GM10266 (cell line): ENCODE measurements at regions not wholly inside any gene's neighbourhood (a gene's known extent, or its start where the extent isn't known, plus 50 kb on each side); places are given as distances from the start of the nearest gene placed in this dataset.

Source experiments
- DNase-seq: peaks from one replicate; pipeline ENCODE4 v3.0.0; 2012; ENCODE audit errors: extremely low spot score
- CTCF ChIP-seq: IDR thresholded peaks from 2 replicates; pipeline ENCODE4 v1.5.1; 2012; ENCODE audit warnings: mild to moderate bottlenecking, low read depth; ENCODE audit not compliant: control insufficient read depth, insufficient read depth; ENCODE audit errors: missing control alignments

DNA sequence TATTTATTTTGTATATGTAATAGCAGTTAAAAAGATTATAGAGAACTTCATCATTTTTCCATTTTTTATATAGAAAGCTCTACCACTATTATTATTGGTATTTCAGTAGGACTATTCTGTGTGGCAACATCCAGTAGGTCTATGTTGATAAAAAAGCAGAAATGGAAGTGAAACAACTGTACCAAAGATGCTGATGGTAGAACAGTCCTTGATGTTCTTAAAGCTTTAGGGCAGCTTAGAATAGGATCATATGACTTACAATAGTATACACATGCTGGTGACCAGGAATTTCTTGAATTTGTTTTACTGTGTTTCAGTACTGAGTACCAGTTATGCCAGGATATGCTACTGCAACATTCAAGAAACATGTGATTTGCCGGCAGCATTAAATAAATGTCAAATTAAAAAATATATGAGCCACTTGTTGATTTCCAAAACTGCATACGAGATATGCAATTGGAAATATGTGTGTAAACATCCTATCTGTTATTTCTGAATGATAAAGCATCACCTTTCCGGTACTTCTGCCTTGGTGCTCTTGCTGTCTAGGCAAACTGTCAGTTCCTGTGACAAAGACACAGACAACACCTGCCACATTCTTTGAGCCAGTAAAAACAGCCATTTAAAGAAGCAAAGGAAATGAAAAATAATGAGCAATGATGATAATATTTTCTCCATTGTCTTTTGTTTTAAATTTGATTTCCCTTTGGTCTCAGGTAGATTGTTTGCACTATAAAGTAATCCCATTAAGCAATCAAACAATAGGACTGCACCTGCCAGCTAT is 649.2 kb downstream of the ZPLD1 start:
- DNase-seq, result no peak
- TF ChIP-seq CTCF, result no peak

- no peak for TF ChIP-seq CTCF
- no peak for DNase-seq
These were observed 650.6 kb downstream of the ZPLD1 start for GRCh38 chr3:103085465-103085864.

DNA sequence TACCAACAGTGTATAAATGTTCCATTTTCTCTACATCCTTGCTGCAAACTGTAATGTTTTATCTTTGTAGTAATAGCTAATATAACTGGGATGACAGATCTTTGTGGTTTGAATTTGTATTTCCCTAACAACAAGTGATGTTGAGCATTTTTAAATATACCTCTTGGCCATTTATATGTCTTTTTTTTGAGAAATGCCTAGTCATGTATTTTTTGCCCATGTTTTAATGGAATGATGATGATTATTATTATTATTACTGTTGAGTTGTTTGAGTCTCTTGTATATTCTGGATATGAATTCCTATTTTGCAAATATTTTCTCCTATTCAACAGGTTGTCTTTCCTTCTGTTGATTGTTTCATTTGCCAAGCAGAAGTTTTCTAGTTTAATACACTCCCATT is 654.9 kb downstream of the ZPLD1 start:
- no peak for TF ChIP-seq CTCF
- DNase-seq, result no peak

DNA sequence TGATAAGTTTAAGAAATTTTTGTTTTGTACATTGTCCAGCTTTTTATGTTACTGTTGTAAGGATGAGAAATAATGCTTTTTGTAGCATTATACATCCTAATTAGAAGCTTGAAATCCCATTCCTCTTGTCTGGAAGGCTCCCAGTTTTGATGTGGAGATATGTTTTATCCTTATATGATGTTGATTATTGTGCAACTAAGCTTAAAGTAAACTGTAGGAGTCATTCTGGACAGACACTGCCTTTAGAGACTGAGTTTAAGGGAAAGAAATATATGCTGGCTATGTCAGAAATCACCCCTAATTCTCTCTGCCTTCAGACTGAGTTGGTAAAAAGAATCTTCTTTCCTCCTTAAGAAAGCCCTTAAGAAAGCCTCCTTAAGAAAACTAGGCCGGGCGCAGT is 670.4 kb downstream of the ZPLD1 start:
- DNase-seq, result no peak
- no peak for TF ChIP-seq CTCF

GRCh38 chr3:103112273-103112672 is 677.5 kb downstream of the ZPLD1 start:
- TF ChIP-seq CTCF, result no peak
- DNase-seq, result no peak

- no peak for DNase-seq
- TF ChIP-seq CTCF, result no peak
These were observed 691.3 kb downstream of the ZPLD1 start for GRCh38 chr3:103126115-103126514.

- DNase-seq, result no peak
- TF ChIP-seq CTCF, result no peak
These were observed 692.3 kb downstream of the ZPLD1 start for GRCh38 chr3:103127098-103127630.
